ENCODE measurements at regions not wholly inside any gene's neighbourhood (a gene's known extent, or its start where the extent isn't known, plus 50 kb on each side); places are given as distances from the start of the nearest gene placed in this dataset.

GRCh38 chr1:212211371-212211770, 73.8 kb upstream of the PPP2R5A start (continued):
- TF ChIP-seq EWSR1 (IDR thresholded peaks at IDR 0.05; ENCODE audit: borderline replicate concordance, low read depth, partially characterized antibody) (no peak), FOXP1 (CRISPR knock-in tag; IDR thresholded peaks at IDR 0.05) (no peak), MXD1 (CRISPR knock-in tag; IDR thresholded peaks at IDR 0.05; ENCODE audit: borderline replicate concordance, poor library complexity, severe bottlenecking) (no peak), ZNF324 (CRISPR knock-in tag; IDR thresholded peaks at IDR 0.05) (no peak), STAT5B (CRISPR knock-in tag; IDR thresholded peaks at IDR 0.05) (no peak), USF2 (CRISPR knock-in tag; IDR thresholded peaks at IDR 0.05) (peak; percentile 35; the same call in 1 of the 2 replicates), PRDM10 (IDR thresholded peaks at IDR 0.05; ENCODE audit: partially characterized antibody) (no peak), POLR2A (conservative IDR thresholded peaks at IDR 0.05) (no peak), ZNF318 (IDR thresholded peaks at IDR 0.05; ENCODE audit: borderline replicate concordance in 1 of 2, low read depth in 1 of 2) (no peak), FOXJ3 (CRISPR knock-in tag; IDR thresholded peaks at IDR 0.05) (no peak), ZNF76 (CRISPR knock-in tag; IDR thresholded peaks at IDR 0.05; ENCODE audit: borderline replicate concordance) (no peak), TFE3 (CRISPR knock-in tag; IDR thresholded peaks at IDR 0.05) (peak; percentile 50; the same call in 1 of the 2 replicates), XRCC4 (IDR thresholded peaks at IDR 0.05; ENCODE audit: extremely low read depth, insufficient read depth, insufficient read length) (no peak)
